Thyroid gland (tissue), 4 donors: ENCODE measurements at regions not wholly inside any gene's neighbourhood (a gene's known extent, or its start where the extent isn't known, plus 50 kb on each side); places are given as distances from the start of the nearest gene placed in this dataset.

Experiments used
- POLR2A ChIP-seq, 2 donors: fragments of 450-650 bp; IDR thresholded peaks; one replicate each; pipeline ENCODE4 v1.6.1; 2017; ENCODE audit warnings: antibody characterized with exemption in 2 of 2, mild to moderate bottlenecking in 2 of 2, moderate library complexity in 1 of 2
- TF ChIP-seq, protein P1 (sequence below), 6 experiments: fragments of 200-600 bp in 3 of 6; fragments of 450-650 bp in 3 of 6; sonication (generic) in 3 of 6; IDR thresholded peaks; one replicate each; pipeline ENCODE4 v1.5.1; 2016 to 2019; ENCODE audit warnings: antibody characterized with exemption in 6 of 6, mild to moderate bottlenecking in 2 of 6, inconsistent platforms in 1 of 6, moderate library complexity in 1 of 6

DNA sequence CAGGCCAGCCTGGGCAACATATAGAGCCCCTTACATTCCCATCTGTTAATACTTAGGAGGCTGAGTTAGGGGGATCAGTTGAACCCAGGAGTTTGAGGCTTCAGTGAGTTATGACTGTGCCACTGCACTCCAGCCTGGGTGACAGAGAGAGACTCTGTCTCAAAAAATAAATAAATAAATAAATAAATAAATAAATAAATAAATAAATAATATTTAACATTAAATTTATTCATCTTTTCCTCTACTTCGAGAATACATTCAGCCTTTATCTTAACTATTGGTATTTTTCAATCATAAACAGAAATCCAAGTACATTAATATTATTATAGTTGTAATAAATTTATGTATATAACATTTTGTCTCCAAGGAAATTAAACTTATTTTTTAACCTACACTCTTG lies 1227.7 kb upstream of the GJE1 start:
- TF ChIP-seq, protein P1, sequence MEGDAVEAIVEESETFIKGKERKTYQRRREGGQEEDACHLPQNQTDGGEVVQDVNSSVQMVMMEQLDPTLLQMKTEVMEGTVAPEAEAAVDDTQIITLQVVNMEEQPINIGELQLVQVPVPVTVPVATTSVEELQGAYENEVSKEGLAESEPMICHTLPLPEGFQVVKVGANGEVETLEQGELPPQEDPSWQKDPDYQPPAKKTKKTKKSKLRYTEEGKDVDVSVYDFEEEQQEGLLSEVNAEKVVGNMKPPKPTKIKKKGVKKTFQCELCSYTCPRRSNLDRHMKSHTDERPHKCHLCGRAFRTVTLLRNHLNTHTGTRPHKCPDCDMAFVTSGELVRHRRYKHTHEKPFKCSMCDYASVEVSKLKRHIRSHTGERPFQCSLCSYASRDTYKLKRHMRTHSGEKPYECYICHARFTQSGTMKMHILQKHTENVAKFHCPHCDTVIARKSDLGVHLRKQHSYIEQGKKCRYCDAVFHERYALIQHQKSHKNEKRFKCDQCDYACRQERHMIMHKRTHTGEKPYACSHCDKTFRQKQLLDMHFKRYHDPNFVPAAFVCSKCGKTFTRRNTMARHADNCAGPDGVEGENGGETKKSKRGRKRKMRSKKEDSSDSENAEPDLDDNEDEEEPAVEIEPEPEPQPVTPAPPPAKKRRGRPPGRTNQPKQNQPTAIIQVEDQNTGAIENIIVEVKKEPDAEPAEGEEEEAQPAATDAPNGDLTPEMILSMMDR (IDR thresholded peaks at IDR 0.05) = no peak
- no peak for TF ChIP-seq POLR2A (IDR thresholded peaks at IDR 0.05)
